Loucy (cell line): ENCODE measurements at regions not wholly inside any gene's neighbourhood (a gene's known extent, or its start where the extent isn't known, plus 50 kb on each side); places are given as distances from the start of the nearest gene placed in this dataset.

Experiments used
- CTCF ChIP-seq: fragments of 200-600 bp; sonication (generic); conservative IDR thresholded peaks from 2 replicates; pipeline ENCODE4 v1.5.1; 2014; ENCODE audit warnings: mild to moderate bottlenecking, antibody characterized with exemption, low read length
- EZH2phosphoT487 ChIP-seq: fragments of 200-600 bp; IDR thresholded peaks from 2 replicates; pipeline ENCODE4 v1.6.1; 2018; ENCODE audit warnings: antibody characterized with exemption, mild to moderate bottlenecking, moderate library complexity, borderline replicate concordance

- TF ChIP-seq CTCF (no peak), EZH2phosphoT487 (no peak)
These were observed 740.9 kb downstream of the CDH8 start for GRCh38 chr16:61295311-61295710.
